K562 (cell line): ENCODE measurements at regions not wholly inside any gene's neighbourhood (a gene's known extent, or its start where the extent isn't known, plus 50 kb on each side); places are given as distances from the start of the nearest gene placed in this dataset.

Source experiments
- ATAC-seq: fragments of 200-7000 bp; cut with Tn5 transposase; 3 replicates; pipeline ENCODE4 v1.9.1; 2020; ENCODE audit warnings: moderate library complexity
- BruUV-seq: library from RNA; stranded (reverse); fragments of 400-500 nt; replicated peaks from 2 replicates; lab custom pipeline; 2021; lab: Mats Ljungman, UMichigan
- CTCF ChIA-PET: fragments of 300-600 bp; formaldehyde crosslinking; extraction: SDS; loops from one replicate; lab custom pipeline; 2021; ENCODE audit warnings: low intra/inter-chr PET ratio; lab: Yijun Ruan, JAX
- POLR2A ChIA-PET: fragments of 300-600, 350-650 bp; sonication (Branson Sonifier 250); formaldehyde crosslinking; extraction: SDS; loops from one replicate; lab custom pipeline; 2021; ENCODE audit warnings: antibody characterized with exemption, inconsistent platforms; lab: Yijun Ruan, JAX
- DNase-seq, 4 experiments: peaks; one replicate each; pipeline versions ENCODE4 v3.0.0 to v3.0.0-alpha.2; 2011 to 2018; ENCODE audit warnings: low spot score in 3 of 4, mixed read lengths in 3 of 4; ENCODE audit errors: extremely low read depth in 1 of 4
- FAIRE-seq: peaks from 2 replicates; lab custom pipeline; 2011; peaks lifted over from hg19 to GRCh38; lab: Jason Lieb, UNC
- H2AFZ ChIP-seq: 2 replicates; pipeline ENCODE4 v1.6.0; 2011; ENCODE audit warnings: low read depth, low read length, control low read depth, inconsistent platforms
- H3K27ac ChIP-seq: fragments of 200-600 bp; 3 replicates; pipeline ENCODE4 v1.8.0; 2011; ENCODE audit warnings: low read depth, mild to moderate bottlenecking, control low read depth, inconsistent platforms, low read length, moderate library complexity, mixed read lengths; ENCODE audit errors: extremely low read depth
- H3K27me3 ChIP-seq, 2 experiments: fragments of 300-600 bp in 1 of 2; 2 replicates in 1 of 2; 3 replicates in 1 of 2; pipeline versions ENCODE4 v1.6.0 to v1.8.0; 2011; ENCODE audit warnings: inconsistent platforms in 2 of 2, low read length in 2 of 2, mild to moderate bottlenecking in 1 of 2, mixed read lengths in 1 of 2, moderate library complexity in 1 of 2; ENCODE audit not compliant: control insufficient read depth in 2 of 2, insufficient read depth in 2 of 2
- H3K36me3 ChIP-seq: fragments of 300-600 bp; 3 replicates; pipeline ENCODE4 v1.8.0; 2011; ENCODE audit warnings: mild to moderate bottlenecking, low read length, inconsistent platforms; ENCODE audit not compliant: control insufficient read depth, insufficient read depth
- H3K4me1 ChIP-seq, 2 experiments: fragments of 200-600 bp in 1 of 2; replicated peaks in 1 of 2; 2 replicates in 1 of 2; 3 replicates in 1 of 2; pipeline versions ENCODE4 v1.5.1 to v1.8.0; 2011; ENCODE audit warnings: inconsistent platforms in 2 of 2, low read length in 2 of 2, mild to moderate bottlenecking in 1 of 2, mixed read lengths in 1 of 2, moderate library complexity in 1 of 2; ENCODE audit not compliant: control insufficient read depth in 2 of 2, insufficient read depth in 2 of 2
- H3K4me2 ChIP-seq: 2 replicates; pipeline ENCODE4 v1.6.1; 2011; ENCODE audit warnings: low read length, control low read depth, inconsistent platforms, mixed read lengths; ENCODE audit not compliant: insufficient read depth
- H3K4me3 ChIP-seq: fragments of 200-600 bp; sonication (generic), shearing (Covaris generic); 2 replicates; pipeline ENCODE4 v1.5.1; 2016; ENCODE audit warnings: control low read depth, inconsistent platforms
- H3K79me2 ChIP-seq: fragments of 200-600 bp; 3 replicates; pipeline ENCODE4 v1.8.0; 2011; ENCODE audit warnings: low read length, inconsistent platforms; ENCODE audit not compliant: control insufficient read depth, insufficient read depth
- H3K9ac ChIP-seq, 2 experiments: 2 replicates each; pipeline versions ENCODE4 v1.6.0 to v1.6.1; 2011; ENCODE audit warnings: low read depth in 2 of 2, low read length in 2 of 2, control low read depth in 1 of 2, inconsistent platforms in 1 of 2, mild to moderate bottlenecking in 1 of 2, mixed read lengths in 1 of 2; ENCODE audit not compliant: insufficient read depth in 1 of 2
- H3K9me1 ChIP-seq: one replicate; pipeline ENCODE4 v1.6.0; 2011; ENCODE audit warnings: inconsistent platforms, mild to moderate bottlenecking, low read length, moderate library complexity; ENCODE audit not compliant: control insufficient read depth, insufficient read depth
- H3K9me3 ChIP-seq: replicated peaks from 2 replicates; pipeline ENCODE4 v1.5.1; 2011; ENCODE audit warnings: low read depth, low read length, inconsistent platforms; ENCODE audit not compliant: control insufficient read depth, insufficient read depth
- H4K20me1 ChIP-seq: replicated peaks from 2 replicates; pipeline ENCODE4 v1.6.1; 2011; ENCODE audit warnings: low read length, inconsistent platforms, mixed read lengths; ENCODE audit not compliant: control insufficient read depth, insufficient read depth
- AFF4 ChIP-seq: sonication (generic); formaldehyde crosslinking; IDR thresholded peaks from 2 replicates; pipeline ENCODE4 v1.8.0; 2023; ENCODE audit warnings: mild to moderate bottlenecking, missing genetic modification reagents
- ESRRA ChIP-seq: fragments of 450-650 bp; IDR thresholded peaks from 2 replicates; pipeline ENCODE4 v1.6.1; 2014; ENCODE audit warnings: low read depth, mild to moderate bottlenecking, moderate library complexity, borderline replicate concordance
- ETV6 ChIP-seq, 3 experiments: fragments of 150-350 bp in 1 of 3; sonication (generic) in 1 of 3; formaldehyde crosslinking in 1 of 3; IDR thresholded peaks; 2 replicates each; pipeline versions ENCODE4 v1.6.1 to v1.8.0; 2014 to 2022; ENCODE audit warnings: borderline replicate concordance in 2 of 3, low read depth in 2 of 3, antibody characterized with exemption in 1 of 3, low read length in 1 of 3, mild to moderate bottlenecking in 1 of 3, missing genetic modification reagents in 1 of 3
- ID3 ChIP-seq, 2 experiments: fragments of 250-450 bp in 1 of 2; fragments of 450-650 bp in 1 of 2; sonication (Bioruptor Pico) in 1 of 2; IDR thresholded peaks; 2 replicates each; pipeline versions ENCODE4 v1.6.1 to v1.8.0; 2016 to 2021; ENCODE audit warnings: mild to moderate bottlenecking in 2 of 2, moderate library complexity in 2 of 2, missing compliant biosample characterization in 1 of 2, missing genetic modification characterization in 1 of 2
- KDM4B ChIP-seq, 2 experiments: fragments of 450-650 bp in 1 of 2; sonication (generic) in 1 of 2; IDR thresholded peaks; 2 replicates each; pipeline ENCODE4 v1.6.1; 2016 to 2017; ENCODE audit warnings: borderline replicate concordance in 2 of 2, antibody characterized with exemption in 1 of 2, low read depth in 1 of 2, mild to moderate bottlenecking in 1 of 2
- REST ChIP-seq, 2 experiments: fragments of 450-650 bp; formaldehyde crosslinking in 1 of 2; IDR thresholded peaks; 2 replicates each; pipeline versions ENCODE4 v1.4.0 to v1.6.1; 2014 to 2020; ENCODE audit warnings: mild to moderate bottlenecking in 2 of 2, borderline replicate concordance in 1 of 2, low read depth in 1 of 2
- ZNF232 ChIP-seq: sonication (generic); formaldehyde crosslinking; IDR thresholded peaks from 2 replicates; pipeline ENCODE4 v1.8.0; 2022; ENCODE audit warnings: mild to moderate bottlenecking, missing genetic modification reagents
- ZNF3 ChIP-seq: fragments of 250-450 bp; sonication (Bioruptor Pico); IDR thresholded peaks from 2 replicates; pipeline ENCODE4 v1.5.0; 2021; ENCODE audit warnings: mild to moderate bottlenecking, moderate library complexity
- ZNF695 ChIP-seq: fragments of 450-650 bp; formaldehyde crosslinking; IDR thresholded peaks from 2 replicates; pipeline ENCODE4 v1.4.0; 2020; ENCODE audit warnings: mild to moderate bottlenecking, moderate library complexity
- WGBS: fragments of 100-300 bp; shearing (Covaris generic); methylation state at CpG from one replicate; pipeline ENCODE4 v1.1.6; 2016; ENCODE audit warnings: low coverage, mixed read lengths; ENCODE audit not compliant: insufficient coverage; ENCODE audit errors: missing lambda C conversion rate; 5-methylcytosine and 5-hydroxymethylcytosine counted together
- in situ Hi-C: fragments of 300-500 bp; cut with MboI; formaldehyde crosslinking; loops from 4 replicates; pipeline ENCODE4 v1.15.0; 2018; ENCODE audit warnings: inconsistent platforms, mixed read lengths
- intact Hi-C: fragments of 100-400 bp; cut with micrococcal nuclease; formaldehyde crosslinking; loops from 2 replicates; pipeline ENCODE4 v1.14.2; 2022

GRCh38 chr16:64543441-64543840 lies 578.4 kb downstream of the CDH11 start:
- CTCF ChIA-PET: no interaction called here
- intact Hi-C loops (no loop called here), in situ Hi-C loops (no loop called here)
- no peak for TF ChIP-seq ETV6 (IDR thresholded peaks at IDR 0.05; ENCODE audit: borderline replicate concordance in 1 of 2, low read depth in 2 of 2, low read length in 1 of 2)
- TF ChIP-seq ETV6 (CRISPR knock-in tag; IDR thresholded peaks at IDR 0.05; ENCODE audit: borderline replicate concordance): no peak
- no peak for TF ChIP-seq KDM4B (IDR thresholded peaks at IDR 0.05; ENCODE audit: borderline replicate concordance in 2 of 2, low read depth in 1 of 2)
- TF ChIP-seq ZNF232 (CRISPR knock-in tag): no peak
- no peak for TF ChIP-seq AFF4 (CRISPR knock-in tag)
- no peak for TF ChIP-seq ZNF695 (CRISPR knock-in tag)
- no peak for TF ChIP-seq REST (IDR thresholded peaks at IDR 0.05; ENCODE audit: borderline replicate concordance)
- no peak for TF ChIP-seq REST (CRISPR knock-in tag; IDR thresholded peaks at IDR 0.05; ENCODE audit: low read depth)
- TF ChIP-seq ID3 (CRISPR knock-in tag; IDR thresholded peaks at IDR 0.05): no peak
- no peak for TF ChIP-seq ID3 (tag; IDR thresholded peaks at IDR 0.05)
- no peak for TF ChIP-seq ESRRA
- TF ChIP-seq ZNF3 (CRISPR knock-in tag): no peak

More at GRCh38 chr16:64543441-64543840, 578.4 kb downstream of the CDH11 start:
- no peak overlapping the region for H3K27ac ChIP-seq
- POLR2A ChIA-PET: no interaction called here
- no peaks in the 10 kb centered on the region for H3K9me1 ChIP-seq
- no peaks in the 10 kb centered on the region for H3K36me3 ChIP-seq
- H3K79me2 ChIP-seq: no peaks in the 10 kb centered on the region
- DNase-seq (no peak), ATAC-seq (no peak), FAIRE-seq (no peak)
- H4K20me1 ChIP-seq: no peaks in the 10 kb centered on the region
- H3K4me2 ChIP-seq: no peak overlapping the region
- no peaks in the 10 kb centered on the region for H3K4me1 ChIP-seq
- H2AFZ ChIP-seq: no peak overlapping the region
- H3K4me3 ChIP-seq: no peak overlapping the region
- H3K9me3 ChIP-seq: 0 out of 2 replicates have a peak, but pooled peaks cover 1% of the 10 kb centered on the region
- BruUV-seq: no TSS peak
- H3K9ac ChIP-seq: no peak overlapping the region
- WGBS: 0% methylated on average over 4 of the region's 4 CpGs
- no peaks in the 10 kb centered on the region for H3K27me3 ChIP-seq
